Keratinocyte (primary cell): ENCODE measurements at regions not wholly inside any gene's neighbourhood (a gene's known extent, or its start where the extent isn't known, plus 50 kb on each side); places are given as distances from the start of the nearest gene placed in this dataset.
"Not testable (repeated sequence)": the region's sequence is repeated elsewhere in the genome, so short reads cannot be mapped to it uniquely, and the experiment has no call there.

Experiments used
- CTCF ChIP-seq, 3 experiments: IDR thresholded peaks in 1 of 3; conservative IDR thresholded peaks in 1 of 3; optimal IDR thresholded peaks in 1 of 3; 2 replicates in 2 of 3; 3 replicates in 1 of 3; pipeline versions ENCODE3 to v1.5.1; 2011; ENCODE audit warnings: low read length in 3 of 3, mild to moderate bottlenecking in 3 of 3, moderate library complexity in 2 of 3, control low read depth in 1 of 3, inconsistent platforms in 1 of 3; ENCODE audit not compliant: insufficient read depth in 2 of 3; ENCODE audit errors: extremely low read depth in 1 of 3
- EZH2 ChIP-seq: IDR thresholded peaks from one replicate; pipeline ENCODE4 v1.6.1; 2012; ENCODE audit warnings: inconsistent platforms, mild to moderate bottlenecking, low read length, moderate library complexity

- not testable (repeated sequence) for TF ChIP-seq CTCF (optimal IDR thresholded peaks at IDR 0.05 in 1 of 3, IDR thresholded peaks at IDR 0.05 in 1 of 3, conservative IDR thresholded peaks at IDR 0.05 in 1 of 3; ENCODE audit: extremely low read depth in 1 of 3, insufficient read depth in 2 of 3, low read length in 3 of 3); EZH2
Measured at GRCh38 chrX:141103784-141104523, 73.0 kb downstream of the LDOC1 start.
